ENCODE measurements at regions not wholly inside any gene's neighbourhood (a gene's known extent, or its start where the extent isn't known, plus 50 kb on each side); places are given as distances from the start of the nearest gene placed in this dataset.

DNA sequence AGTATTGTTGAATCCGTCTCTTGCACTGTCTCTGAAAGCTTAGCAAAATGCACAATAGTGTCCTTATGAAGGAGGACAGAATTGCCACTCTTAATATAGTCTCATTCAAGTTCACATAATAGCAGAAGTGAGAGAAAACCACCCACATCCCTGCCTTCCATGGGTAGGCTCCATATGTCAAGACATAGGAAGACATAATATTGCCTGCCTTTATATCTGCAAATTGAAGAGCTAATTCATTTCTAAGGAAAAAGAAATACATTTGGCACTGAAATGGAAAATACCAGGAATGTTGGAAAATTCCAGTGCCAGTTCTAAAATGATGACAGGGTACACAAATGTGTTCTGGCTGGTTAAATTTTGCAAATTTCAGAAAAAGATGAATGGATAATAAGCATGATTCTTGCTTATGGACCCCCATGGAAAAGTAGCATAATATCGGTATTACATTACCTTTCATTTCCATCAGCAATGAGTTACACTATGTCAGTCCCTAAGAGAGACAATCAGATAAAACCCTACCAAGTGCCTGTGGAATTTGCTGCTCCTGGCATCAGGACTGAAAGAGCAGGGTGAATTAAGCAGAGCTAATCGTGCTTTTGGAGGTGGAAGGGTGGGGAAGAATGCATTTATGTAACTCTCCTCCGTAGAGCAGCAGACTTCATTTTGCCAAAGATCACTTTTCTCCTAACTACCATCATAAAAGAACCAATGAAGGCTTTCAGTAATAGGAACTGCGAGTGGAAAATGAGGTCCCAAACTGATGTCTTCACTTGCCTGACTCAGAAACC is 312.6 kb downstream of the FGFR2 start:
- no peak for DNase-seq

DNA sequence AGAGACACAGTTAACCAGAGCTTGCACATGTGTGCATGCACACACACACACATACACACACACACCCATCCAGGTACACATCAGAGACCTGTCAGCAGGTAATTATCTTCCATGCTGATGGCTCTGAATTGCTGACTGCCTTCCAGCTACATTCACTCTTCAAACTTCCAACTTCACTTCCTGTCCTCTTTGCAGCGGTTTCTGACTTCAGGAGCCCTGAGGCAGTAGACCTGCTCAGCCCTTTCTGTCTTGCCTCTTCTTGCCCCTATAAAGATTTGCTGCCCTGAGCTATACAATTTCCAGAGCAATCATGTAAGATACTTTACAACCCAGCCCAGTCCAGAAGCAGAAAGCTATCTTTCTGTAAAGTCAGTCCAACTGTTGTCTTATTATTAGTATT is 310.2 kb downstream of the FGFR2 start:
- DNase-seq = no peak

DNA sequence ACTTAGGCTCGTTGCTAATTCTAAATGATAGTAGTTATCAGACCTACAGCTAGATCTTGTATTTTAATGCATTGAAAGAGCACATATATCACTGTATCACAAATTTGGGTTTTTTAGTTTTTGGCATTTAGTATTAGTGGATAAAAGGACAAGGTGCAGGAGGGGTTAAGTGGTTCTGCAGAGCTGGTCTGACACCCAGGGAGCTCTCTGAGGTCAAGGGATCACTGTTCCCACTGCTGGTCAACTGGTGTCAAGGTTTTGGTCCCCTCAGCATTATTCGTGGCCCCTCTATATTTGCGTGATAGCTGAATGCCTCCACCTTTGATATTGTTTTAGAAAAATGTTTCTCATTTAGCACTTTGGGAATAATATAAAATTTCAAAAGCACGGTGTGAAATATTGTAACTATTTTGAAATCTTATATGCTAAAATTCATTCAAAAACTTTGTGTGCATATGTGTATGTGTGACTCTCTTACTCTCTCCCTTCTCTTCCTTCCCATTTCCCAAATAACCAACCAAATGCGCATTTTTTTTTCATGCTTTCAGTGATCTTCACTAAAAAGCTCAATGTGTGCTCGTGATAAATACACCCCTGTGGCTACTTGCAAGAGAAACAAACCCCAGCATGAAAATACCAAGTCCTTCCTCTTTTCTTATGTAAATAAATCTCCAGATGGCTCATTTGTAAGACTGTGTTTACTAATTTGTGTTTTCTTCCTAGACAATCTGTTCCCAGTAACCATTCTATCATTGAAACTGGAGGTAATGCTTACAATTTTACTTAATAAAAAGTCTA is 309.2 kb downstream of the FGFR2 start:
- no peak for DNase-seq

DNA sequence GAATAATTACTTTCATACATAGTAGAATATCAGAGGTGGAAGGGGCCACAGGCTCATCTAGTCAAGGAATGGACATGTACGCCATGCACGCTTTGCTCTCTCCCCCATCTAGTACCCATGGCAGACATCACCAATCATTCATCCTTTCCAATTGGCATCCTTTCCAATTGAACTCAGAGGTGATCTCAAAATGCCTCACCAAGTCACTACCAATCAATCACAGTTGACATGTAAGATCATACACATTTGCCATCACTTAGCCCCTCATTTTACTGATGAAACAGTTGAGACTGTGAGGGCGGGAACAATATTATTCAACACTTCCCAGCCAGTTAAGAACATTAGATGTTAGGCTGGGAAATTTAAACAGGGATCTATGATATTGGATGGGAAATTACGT is 308.4 kb downstream of the FGFR2 start:
- no peak for DNase-seq

DNA sequence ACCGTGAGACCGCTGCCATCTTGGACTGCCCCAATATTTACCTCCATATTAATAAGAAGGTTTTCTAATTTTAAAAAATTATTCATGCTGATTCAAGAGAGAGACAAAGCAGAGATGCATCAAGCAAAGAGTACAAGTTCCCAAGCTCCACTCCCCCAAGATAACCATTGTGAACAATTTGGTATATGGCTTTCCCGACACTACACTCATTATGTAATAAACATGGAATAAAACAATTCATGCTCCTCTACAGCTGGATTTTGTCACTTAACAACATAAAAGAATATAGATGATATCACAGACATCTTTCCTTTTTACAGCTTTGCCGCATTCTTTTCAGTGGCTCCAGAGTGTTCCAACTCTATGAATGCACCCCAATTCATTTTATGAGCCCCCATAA is 307.6 kb downstream of the FGFR2 start:
- no peak for DNase-seq

DNA sequence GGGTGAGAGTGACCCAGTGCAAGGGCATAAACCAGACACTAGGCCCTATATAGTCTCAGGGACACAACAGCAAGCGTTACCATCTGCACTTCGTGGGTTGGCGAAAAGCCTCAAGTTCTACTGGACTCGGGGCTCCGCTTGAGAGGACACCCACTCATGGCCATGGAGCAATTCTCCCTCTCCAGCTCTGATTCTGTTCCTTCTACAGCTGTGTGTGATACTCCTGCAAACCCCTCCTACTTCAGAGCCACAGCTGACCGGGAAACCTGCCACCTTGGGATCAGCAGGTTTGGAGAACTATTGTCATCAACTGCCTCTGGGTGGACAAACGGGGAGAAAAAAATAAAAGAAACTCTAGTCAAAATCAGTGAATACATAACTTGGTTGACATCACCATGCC is 306.9 kb downstream of the FGFR2 start:
- no peak for DNase-seq

DNA sequence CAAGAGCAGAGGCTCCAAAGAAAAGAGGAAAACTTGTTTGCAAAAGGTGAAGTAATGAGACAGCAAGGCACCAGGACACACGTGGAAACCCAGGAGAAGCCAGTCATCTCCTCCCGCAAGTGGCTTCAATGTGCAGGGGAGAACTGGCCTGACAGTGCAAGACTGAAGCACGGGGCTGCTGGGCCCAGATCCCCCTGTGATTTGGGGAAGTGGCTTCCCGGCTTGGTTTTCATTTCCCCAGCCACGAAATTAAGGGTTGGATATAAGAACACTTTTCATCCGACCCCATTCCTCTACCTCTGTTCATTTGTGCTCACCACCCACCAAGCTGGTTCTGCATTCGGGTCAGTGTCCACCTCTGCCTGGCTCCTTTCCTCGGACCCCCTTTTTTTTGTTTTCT is 306.4 kb downstream of the FGFR2 start:
- no peak for DNase-seq

DNA sequence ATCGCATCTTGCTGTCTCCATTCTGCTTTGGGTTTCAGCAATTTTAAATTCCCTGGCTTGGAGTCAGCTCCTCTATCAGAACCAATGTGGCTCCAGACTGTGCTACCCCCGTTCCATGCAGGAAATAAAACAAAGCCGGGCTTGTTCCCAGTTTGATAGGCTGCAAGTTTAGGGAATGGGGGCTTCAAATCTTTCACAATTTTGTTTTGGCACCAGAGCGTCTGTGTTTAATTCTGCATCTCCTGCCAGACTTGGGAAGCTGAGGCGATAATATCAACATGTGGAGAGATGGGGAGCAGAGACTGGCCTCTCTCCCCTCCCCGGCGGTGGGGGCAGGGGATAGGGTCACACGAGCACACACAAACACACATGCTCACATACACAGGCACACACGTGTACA is 305.9 kb downstream of the FGFR2 start:
- no peak for DNase-seq

DNA sequence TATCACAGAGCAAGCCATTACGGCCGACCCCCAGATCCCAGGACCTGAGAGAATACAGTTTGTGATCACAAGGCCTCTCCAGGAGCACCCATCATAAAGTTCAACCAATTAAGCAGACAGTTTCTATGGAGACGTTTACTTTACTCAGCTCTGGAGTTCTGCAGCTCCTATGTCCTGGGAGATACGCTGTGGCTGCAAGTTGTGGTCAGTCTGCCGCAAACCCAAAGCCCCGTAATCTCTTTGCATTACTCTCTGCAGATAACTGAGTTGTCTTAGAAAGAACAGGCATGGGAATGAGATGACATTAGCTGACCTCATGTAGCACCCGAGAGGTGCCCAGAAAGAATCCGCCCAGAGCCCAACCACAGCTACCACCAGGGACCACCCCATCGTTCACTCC is 305.1 kb downstream of the FGFR2 start:
- peak; percentile 30 for DNase-seq

DNA sequence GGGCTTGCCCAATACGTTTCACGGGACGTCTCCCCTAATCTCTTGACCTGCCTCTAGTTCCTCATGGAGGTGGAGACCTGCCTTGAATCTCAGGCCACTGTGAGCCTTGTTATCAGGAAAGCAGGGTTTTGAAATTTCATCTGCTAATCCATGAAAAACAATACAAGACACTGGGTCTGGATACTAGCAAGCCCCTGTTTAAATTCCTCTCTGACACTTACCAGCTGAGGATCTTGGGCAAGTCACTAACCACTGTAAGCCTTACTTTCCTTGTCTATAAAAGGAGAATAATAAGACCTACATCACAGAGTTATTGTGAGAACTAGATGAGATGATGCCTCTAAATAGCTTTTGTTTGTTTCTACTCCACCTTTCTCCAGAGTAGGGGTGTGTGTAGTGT is 303.6 kb downstream of the FGFR2 start:
- no peak for DNase-seq

DNA sequence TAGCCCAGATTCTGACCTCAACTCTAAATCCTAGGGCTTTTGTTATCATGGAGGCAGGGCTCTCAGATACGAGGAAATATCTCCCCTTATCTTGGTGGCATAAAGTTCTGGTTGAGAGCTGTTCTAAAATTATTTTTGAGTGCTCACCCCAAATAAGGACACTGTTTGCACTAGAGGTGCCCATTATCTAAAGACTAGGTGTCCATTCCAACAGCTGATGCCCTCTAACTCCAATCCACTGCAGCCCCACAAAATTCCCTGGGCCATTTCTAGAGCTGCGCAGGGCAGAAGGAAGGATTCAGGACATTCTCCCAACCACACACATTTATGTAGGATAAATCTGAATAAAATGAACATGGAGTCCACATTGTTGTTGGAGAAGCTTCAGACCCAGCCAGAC is 301.9 kb downstream of the FGFR2 start:
- DNase-seq = no peak

DNA sequence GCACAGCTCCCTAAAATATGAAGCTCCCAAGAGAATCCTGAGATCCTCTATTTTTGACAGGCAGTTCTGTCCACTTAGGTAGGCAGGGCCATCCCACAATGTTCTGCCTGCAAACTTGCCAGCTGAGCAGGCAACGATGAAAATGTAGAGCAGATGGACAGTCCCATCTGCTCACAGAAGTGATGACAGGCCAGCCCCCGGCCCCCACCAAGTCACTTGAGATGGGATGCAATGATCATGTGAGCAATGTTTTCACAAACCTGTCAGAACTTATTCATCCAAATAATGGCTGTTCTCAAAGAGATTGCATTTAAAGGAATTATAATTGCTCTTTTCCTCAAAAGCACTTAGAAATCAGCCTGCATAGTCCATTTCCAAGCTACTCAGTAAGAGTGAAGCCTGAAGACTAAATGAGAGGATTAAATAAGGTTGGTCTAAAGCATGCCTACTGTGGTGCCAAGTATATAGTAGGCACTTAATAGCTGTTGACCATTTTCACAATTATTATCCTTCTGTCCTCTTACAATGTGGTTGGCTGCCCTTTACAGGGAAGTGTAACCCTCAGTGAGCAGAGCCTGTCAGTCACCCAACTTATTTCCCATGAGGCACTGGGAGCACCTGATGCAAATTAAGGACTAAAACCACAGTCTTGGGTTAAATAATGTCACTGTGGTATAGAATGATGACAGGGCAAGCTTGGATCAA is 301.2 kb downstream of the FGFR2 start:
- no peak for DNase-seq

DNA sequence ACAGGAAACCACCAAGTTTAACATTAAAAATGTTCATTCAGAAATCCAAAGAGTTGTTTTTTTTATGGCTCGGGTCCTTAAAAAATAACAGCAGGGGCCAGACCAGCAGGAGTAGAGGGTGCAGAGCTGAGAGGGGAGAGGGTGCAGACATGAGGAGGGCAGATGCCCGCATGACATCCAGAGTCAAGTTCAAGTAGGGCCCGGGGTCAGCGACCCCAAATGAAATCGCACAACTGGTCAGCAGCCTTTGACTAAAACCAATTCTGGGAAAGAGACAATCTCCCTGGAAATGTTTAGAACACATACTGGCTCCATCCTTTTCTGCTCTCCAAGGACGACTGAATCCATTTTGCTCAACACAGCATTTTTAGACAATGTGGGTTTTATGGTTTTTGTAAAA is 297.5 kb downstream of the FGFR2 start:
- no peak for DNase-seq

DNA sequence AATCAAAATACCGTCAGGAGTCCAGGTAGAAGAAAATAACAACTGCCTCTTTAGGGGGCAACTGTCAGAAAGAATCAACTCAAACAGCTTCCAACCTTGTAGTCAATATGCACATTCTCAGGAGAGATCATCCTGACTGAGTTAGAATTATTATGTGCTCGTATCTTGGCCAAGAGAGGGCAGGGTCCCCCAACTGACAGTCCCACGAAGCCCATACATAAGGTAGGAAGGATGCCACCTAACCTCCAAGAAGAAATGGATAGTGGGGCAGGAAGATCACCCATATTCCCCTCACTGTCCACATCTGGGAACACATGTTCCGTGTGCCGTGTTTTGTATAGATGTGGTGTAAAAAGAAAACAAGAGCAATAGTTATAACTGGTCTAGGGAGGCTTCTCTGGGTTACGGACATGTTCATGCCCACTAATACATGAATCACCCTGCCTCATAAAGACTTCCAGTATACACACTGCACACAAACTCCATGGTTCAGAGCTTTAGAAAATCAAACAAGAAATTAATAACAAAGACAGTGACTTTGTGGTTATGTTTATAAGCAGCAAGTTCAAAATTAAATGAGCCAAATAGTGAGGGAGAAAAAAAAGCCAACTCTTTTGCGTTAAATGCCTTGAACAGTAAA is 295.6 kb downstream of the FGFR2 start:
- no peak for DNase-seq

DNA sequence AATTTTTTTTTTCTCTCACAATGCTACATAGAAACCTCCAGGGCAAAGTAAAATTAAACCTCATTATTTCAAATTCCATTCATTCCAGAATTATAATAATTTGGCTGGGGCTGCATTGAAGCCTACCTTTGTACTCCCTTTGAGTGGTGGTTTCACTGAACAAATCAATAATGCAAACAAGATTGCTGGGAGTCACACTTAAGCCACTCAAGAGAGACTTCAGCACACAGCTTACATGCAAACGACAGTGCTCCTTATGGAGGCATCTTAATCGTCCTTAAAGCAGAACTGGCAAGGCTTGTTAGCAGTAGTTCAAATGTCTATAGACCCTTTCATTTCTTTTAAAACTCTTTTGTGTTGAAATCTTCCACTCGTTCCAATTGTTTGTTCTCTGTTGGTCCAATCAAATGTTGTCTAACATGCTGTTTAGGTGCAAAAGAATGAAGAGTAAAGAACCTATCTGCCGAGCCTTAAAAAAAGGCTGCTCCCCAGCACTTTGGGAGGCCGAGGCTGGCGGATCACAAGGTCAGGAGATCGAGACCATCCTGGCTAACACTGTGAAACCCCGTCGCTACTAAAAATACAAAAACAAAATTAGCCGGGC is 294.9 kb downstream of the FGFR2 start:
- no peak for DNase-seq

DNA sequence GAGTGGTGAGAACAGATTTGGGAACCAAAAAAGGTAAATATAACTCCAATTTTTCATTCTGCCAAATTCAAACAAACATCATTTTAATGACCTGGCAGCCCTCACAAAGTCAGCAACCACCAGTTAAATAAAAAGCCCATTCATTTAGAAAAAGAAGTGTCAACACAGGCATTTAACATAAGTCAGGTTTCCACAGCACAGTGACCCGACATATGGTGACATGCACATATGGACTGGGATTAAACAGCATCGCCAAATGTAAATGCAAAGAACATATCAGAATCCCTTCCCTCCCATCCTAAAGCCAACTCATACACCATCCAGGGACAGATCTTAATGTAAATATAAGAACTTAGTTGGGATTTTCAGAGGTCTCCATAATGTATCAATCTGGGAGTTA is 293.2 kb downstream of the FGFR2 start:
- DNase-seq = no peak

DNA sequence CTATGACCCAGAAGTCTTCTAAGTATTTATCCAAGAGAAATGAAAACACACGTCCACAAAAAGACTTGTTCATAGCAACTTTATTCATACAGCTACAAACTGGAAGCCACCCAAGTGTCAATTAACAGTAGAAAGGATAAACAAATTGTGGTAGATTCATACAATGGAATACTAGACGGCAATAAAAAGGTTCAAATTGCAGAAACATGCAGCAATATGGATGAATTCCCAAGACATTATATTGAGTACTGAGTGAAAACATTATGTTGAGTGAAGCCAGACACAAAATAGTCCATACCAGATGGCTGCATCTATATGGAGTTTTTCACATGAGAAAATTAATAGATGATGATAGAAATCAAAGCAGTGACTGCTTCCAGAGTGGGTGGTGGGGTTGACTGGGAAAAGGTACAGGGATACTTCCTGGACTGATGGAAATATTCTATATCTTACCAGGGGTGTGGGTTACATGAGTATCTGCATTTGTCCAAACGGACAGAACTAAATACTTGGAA is 292.0 kb downstream of the FGFR2 start:
- DNase-seq = no peak

DNA sequence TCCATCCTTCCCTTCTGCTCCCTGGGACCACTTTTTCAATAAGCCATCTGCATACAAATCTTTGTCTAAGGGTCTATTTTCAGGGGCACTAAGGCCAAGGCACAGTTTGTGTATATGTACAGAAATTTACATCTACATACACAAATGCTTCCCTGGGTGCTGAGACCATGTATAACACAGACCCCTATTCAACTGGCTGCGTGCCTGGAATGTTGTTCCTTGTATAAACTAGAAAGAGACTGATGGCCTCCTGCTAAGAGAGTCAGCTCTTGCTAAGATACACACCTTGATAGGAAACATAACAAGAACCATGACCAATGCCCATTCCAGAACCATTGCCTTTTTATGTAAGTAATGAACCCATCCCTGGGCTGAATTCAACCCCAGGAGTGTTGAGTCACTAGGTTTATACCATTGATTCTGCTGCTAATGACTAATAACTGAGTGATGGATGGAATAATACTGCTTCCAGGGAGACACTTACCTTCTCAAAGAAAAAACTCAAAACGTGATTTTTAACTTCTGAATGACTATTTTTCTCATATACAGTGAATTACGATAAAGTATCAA is 290.7 kb downstream of the FGFR2 start:
- no peak for DNase-seq

DNA sequence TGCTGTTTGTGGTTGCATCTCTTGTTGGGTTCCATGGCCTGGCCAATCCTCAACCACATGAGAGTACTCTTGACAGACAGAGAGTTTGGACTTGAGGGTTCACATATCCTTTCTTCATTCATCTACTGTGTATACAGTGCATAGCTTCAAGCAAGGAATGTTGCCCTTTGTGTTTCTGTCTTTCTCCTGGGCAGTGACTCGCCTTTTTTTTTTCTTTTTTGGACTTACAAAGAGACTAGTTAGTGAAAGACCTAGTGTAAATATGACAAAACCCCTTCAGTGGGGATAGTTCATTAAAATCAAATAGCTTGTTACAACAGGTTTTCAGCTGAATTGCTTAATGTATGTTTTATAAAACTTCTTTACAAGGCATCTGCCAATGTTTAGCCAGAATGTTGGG is 290.2 kb downstream of the FGFR2 start:
- DNase-seq = no peak

DNA sequence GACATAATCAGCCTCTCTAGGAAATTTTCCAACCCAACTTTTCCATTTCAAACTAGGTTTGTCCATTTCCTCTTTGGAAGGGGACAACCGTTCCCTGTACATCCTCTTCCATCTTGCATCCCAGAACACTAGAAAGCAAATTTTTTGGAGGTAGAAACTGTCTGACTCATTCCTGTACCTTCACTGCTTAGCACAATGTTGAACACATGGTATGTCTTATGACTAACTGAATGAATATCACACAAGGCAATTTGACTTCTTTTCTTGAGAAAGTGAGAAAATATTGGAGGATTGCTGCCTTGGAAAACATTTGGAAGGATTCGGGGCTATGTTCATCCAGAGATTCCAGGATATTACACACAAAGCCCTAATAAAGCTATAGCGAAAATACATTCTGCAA is 289.1 kb downstream of the FGFR2 start:
- no peak for DNase-seq

DNA sequence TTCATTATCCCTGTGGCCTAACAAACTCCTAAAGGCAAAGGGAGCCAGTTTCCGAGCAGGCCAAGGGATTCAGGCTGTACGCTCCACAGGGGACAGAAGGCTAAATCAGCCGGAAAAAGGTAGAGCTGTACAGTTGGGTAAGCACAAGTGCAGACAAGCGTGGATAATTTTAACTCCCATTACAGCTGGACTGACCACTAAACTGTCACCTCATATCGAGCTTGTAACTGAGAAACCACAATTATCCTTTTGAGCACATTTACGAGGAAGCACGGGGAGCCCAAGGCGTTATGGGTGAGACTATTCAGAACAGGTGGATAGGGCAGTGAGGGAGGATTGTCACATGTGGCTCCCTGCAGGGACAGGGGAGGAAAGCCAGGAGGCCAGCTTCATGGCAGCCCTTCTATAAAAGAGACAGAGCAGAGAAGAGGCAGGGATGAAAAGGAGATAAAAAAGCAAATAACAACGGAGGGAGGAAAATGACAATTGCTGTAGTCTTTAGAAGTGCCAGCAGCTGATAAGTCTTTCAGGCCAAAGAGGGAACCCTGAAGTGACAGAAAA is 288.0 kb downstream of the FGFR2 start:
- DNase-seq = no peak

DNA sequence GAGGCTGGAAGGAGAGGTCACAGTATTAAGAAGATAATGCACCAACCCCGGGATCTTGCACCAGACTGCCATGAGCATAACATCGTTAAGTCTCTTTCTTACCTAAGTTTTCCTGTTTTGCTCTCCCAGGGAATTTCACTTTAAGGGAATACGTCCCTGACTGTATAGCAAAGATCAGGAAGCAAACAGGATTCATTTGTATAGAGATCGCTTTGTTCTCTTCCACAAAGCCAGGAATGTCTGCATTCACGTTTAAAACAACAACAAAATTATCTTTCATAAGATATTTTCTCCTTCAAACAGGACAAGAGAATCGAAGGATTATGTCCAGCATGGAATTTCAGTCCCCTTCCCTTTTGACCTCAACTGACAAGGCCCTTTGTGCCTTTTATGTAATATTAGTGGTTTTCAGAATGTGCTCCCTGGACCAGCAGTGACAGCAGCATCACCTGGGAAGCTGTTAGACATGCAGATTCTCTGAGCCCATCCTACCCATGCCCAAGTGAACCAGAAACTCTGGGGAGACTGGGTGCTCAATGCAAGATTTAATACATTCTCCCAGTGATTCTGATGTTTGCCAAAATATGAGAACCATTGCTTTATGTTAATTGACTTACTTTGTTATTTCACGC is 286.3 kb downstream of the FGFR2 start:
- DNase-seq = no peak

All from OCI-M1 (cell line).